Fibroblast of the aortic adventitia (primary cell): ENCODE measurements at regions not wholly inside any gene's neighbourhood (a gene's known extent, or its start where the extent isn't known, plus 50 kb on each side); places are given as distances from the start of the nearest gene placed in this dataset.

ENCODE experiments used
- DNase-seq: peaks from one replicate; pipeline ENCODE4 v3.0.0-alpha.2; 2010; ENCODE audit warnings: low read depth
- H3K4me3 ChIP-seq: 2 replicates; pipeline ENCODE4 v1.5.1; 2011; ENCODE audit warnings: low read depth, mild to moderate bottlenecking, control low read depth, low read length, moderate library complexity
- CTCF ChIP-seq: IDR thresholded peaks from 2 replicates; pipeline ENCODE4 v1.5.1; 2011; ENCODE audit warnings: mild to moderate bottlenecking, low read length, control low read depth, inconsistent platforms; ENCODE audit not compliant: insufficient read depth

GRCh38 chr5:1950708-1951103 is 68.0 kb upstream of the IRX4 start:
- no peak overlapping the region for H3K4me3 ChIP-seq
- TF ChIP-seq CTCF = no peak
- no peak for DNase-seq

- TF ChIP-seq CTCF = no peak
- DNase-seq = no peak
- H3K4me3 ChIP-seq = no peak overlapping the region
Measured at GRCh38 chr5:1950096-1950707, 67.5 kb upstream of the IRX4 start.

- TF ChIP-seq CTCF = no peak
- H3K4me3 ChIP-seq = no peak overlapping the region
- DNase-seq = no peak
Measured at GRCh38 chr5:1949253-1949652, 66.5 kb upstream of the IRX4 start.

- no peak for DNase-seq
- no peak overlapping the region for H3K4me3 ChIP-seq
- no peak for TF ChIP-seq CTCF
Measured at GRCh38 chr5:1948663-1949191, 66.0 kb upstream of the IRX4 start.

GRCh38 chr5:1948111-1948510 is 65.4 kb upstream of the IRX4 start:
- TF ChIP-seq CTCF = no peak
- H3K4me3 ChIP-seq = no peak overlapping the region
- DNase-seq = no peak

GRCh38 chr5:1946776-1947175 is 64.1 kb upstream of the IRX4 start:
- TF ChIP-seq CTCF = no peak
- DNase-seq = no peak
- H3K4me3 ChIP-seq = no peak overlapping the region
